Activated effector memory CD4-positive, alpha-beta T cell treated with Interleukin-2 at 50 U/mL for 16 hours (primary cell): ENCODE measurements at regions not wholly inside any gene's neighbourhood (a gene's known extent, or its start where the extent isn't known, plus 50 kb on each side); places are given as distances from the start of the nearest gene placed in this dataset.
"Not testable (repeated sequence)": the region's sequence is repeated elsewhere in the genome, so short reads cannot be mapped to it uniquely, and the experiment has no call there.

Experiments
- DNase-seq: peaks from one replicate; pipeline ENCODE4 v3.0.0-alpha.2; 2020

GRCh38 chr1:182191381-182192115 lies 130.0 kb upstream of the ZNF648 start:
- DNase-seq = no peak

- DNase-seq = no peak
These were observed 128.1 kb upstream of the ZNF648 start for GRCh38 chr1:182189535-182190066.

- no peak for DNase-seq
These were observed 125.2 kb upstream of the ZNF648 start for GRCh38 chr1:182186757-182187146.

- DNase-seq = no peak
These were observed 124.6 kb upstream of the ZNF648 start for GRCh38 chr1:182185842-182186756.

- DNase-seq = no peak
These were observed 123.6 kb upstream of the ZNF648 start for GRCh38 chr1:182185136-182185535.

GRCh38 chr1:182183606-182184005 lies 122.1 kb upstream of the ZNF648 start:
- DNase-seq = no peak

GRCh38 chr1:182182311-182182710 lies 120.8 kb upstream of the ZNF648 start:
- no peak for DNase-seq

- no peak for DNase-seq
These were observed 119.7 kb upstream of the ZNF648 start for GRCh38 chr1:182181167-182181572.

GRCh38 chr1:182175361-182175931 lies 113.9 kb upstream of the ZNF648 start:
- no peak for DNase-seq

- DNase-seq = no peak
These were observed 113.0 kb upstream of the ZNF648 start for GRCh38 chr1:182174513-182174855.

- no peak for DNase-seq
These were observed 112.4 kb upstream of the ZNF648 start for GRCh38 chr1:182173808-182174512.

- DNase-seq = no peak
These were observed 111.2 kb upstream of the ZNF648 start for GRCh38 chr1:182172699-182173098.

GRCh38 chr1:182170891-182171461 lies 109.5 kb upstream of the ZNF648 start:
- no peak for DNase-seq

GRCh38 chr1:182169203-182169602 lies 107.7 kb upstream of the ZNF648 start:
- DNase-seq = no peak

GRCh38 chr1:182166750-182167149 lies 105.2 kb upstream of the ZNF648 start:
- DNase-seq = no peak

- no peak for DNase-seq
These were observed 104.8 kb upstream of the ZNF648 start for GRCh38 chr1:182166321-182166720.

GRCh38 chr1:182164273-182164672 lies 102.8 kb upstream of the ZNF648 start:
- DNase-seq = no peak

- DNase-seq = no peak
These were observed 102.3 kb upstream of the ZNF648 start for GRCh38 chr1:182163821-182164223.

- DNase-seq = no peak
These were observed 97.9 kb upstream of the ZNF648 start for GRCh38 chr1:182159443-182159842.

- no peak for DNase-seq
These were observed 95.7 kb upstream of the ZNF648 start for GRCh38 chr1:182157187-182157586.

GRCh38 chr1:182154425-182154824 lies 92.9 kb upstream of the ZNF648 start:
- not testable (repeated sequence) for DNase-seq

- no peak for DNase-seq
These were observed 88.0 kb upstream of the ZNF648 start for GRCh38 chr1:182149411-182149965.
